IMR-90 (cell line): ENCODE measurements at regions not wholly inside any gene's neighbourhood (a gene's known extent, or its start where the extent isn't known, plus 50 kb on each side); places are given as distances from the start of the nearest gene placed in this dataset.

Experiments used
- BHLHE40 ChIP-seq: fragments of 150-350 bp; IDR thresholded peaks from 2 replicates; pipeline ENCODE4 v1.6.1; 2016; ENCODE audit warnings: mild to moderate bottlenecking, low read depth, low read length
- CEBPB ChIP-seq: IDR thresholded peaks from 2 replicates; pipeline ENCODE4 v1.6.1; 2012; ENCODE audit warnings: low read depth, low read length, improper control_type of control experiment
- POLR2A ChIP-seq: IDR thresholded peaks from 2 replicates; pipeline ENCODE4 v1.6.1; 2012; ENCODE audit warnings: mild to moderate bottlenecking, low read depth, low read length
- TF ChIP-seq, protein P1 (sequence below): conservative IDR thresholded peaks from 2 replicates; pipeline ENCODE4 v1.5.1; 2012; ENCODE audit warnings: mild to moderate bottlenecking, low read depth, low read length, improper control_type of control experiment

DNA sequence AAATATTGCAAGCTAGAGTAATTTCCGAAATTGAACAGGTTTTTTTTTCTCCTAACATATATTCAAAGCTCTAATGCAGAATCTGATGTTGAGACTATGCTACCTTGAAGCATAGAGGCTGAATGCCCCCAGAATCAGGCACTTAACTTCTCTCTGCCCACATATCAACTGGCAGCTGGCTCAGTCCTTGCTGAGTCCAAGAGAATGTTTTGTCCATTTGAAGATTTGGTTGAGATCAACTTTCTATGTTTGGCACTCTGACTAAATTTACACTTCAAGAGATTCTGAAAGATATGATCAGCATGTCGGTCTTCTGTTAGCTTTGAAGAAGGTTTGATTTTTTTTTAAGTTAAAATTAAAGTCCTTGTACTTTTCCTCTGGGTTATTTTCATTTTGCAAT lies 1298.1 kb downstream of the EPHA7 start:
- TF ChIP-seq, protein P1, sequence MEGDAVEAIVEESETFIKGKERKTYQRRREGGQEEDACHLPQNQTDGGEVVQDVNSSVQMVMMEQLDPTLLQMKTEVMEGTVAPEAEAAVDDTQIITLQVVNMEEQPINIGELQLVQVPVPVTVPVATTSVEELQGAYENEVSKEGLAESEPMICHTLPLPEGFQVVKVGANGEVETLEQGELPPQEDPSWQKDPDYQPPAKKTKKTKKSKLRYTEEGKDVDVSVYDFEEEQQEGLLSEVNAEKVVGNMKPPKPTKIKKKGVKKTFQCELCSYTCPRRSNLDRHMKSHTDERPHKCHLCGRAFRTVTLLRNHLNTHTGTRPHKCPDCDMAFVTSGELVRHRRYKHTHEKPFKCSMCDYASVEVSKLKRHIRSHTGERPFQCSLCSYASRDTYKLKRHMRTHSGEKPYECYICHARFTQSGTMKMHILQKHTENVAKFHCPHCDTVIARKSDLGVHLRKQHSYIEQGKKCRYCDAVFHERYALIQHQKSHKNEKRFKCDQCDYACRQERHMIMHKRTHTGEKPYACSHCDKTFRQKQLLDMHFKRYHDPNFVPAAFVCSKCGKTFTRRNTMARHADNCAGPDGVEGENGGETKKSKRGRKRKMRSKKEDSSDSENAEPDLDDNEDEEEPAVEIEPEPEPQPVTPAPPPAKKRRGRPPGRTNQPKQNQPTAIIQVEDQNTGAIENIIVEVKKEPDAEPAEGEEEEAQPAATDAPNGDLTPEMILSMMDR = no peak
- TF ChIP-seq POLR2A (no peak), CEBPB (no peak), BHLHE40 (no peak)
